Pancreas (tissue), 10 donors: ENCODE measurements at regions not wholly inside any gene's neighbourhood (a gene's known extent, or its start where the extent isn't known, plus 50 kb on each side); places are given as distances from the start of the nearest gene placed in this dataset.

ENCODE experiments used
- ATAC-seq, 4 donors: fragments of 200-7000 bp; cut with Tn5 transposase; one replicate each; pipeline versions ENCODE4 v1.8.0 to v1.9.1; 2020; ENCODE audit warnings: mild to moderate bottlenecking in 4 of 4, moderate library complexity in 4 of 4
- DNase-seq, 6 donors: peaks; one replicate each; pipeline ENCODE4 v3.0.0-alpha.2; 2020
- FAIRE-seq: peaks from 2 replicates; lab custom pipeline; 2012; peaks lifted over from hg19 to GRCh38; lab: Jason Lieb, UNC
- H3K27ac ChIP-seq, 4 donors: fragments of 200-600 bp; sonication (generic); 1 replicate in 3 of 4; 2 replicates in 1 of 4; pipeline versions ENCODE4 v1.5.0 to v1.8.0; 2020
- H3K27me3 ChIP-seq, 4 donors: fragments of 200-600 bp; one replicate each; pipeline ENCODE4 v1.8.0; 2021
- H3K36me3 ChIP-seq, 3 donors: fragments of 200-600 bp; sonication (generic) in 1 of 3; one replicate each; pipeline versions ENCODE4 v1.5.0 to v1.8.0; 2020 to 2021
- H3K4me1 ChIP-seq, 3 donors: fragments of 200-600 bp; one replicate each; pipeline ENCODE4 v1.8.0; 2021
- H3K4me3 ChIP-seq, 4 donors: fragments of 200-600 bp; sonication (generic) in 2 of 4; one replicate each; pipeline versions ENCODE4 v1.5.0 to v1.8.0; 2020 to 2021
- H3K9me3 ChIP-seq, 4 donors: fragments of 200-600 bp; one replicate each; pipeline ENCODE4 v1.8.0; 2021
- CTCF ChIP-seq, 4 donors: fragments of 200-600 bp; sonication (generic) in 3 of 4; IDR thresholded peaks; one replicate each; pipeline versions ENCODE4 v1.5.0 to v1.8.0; 2021; ENCODE audit warnings: antibody characterized with exemption in 4 of 4
- WGBS, 2 donors: extraction: QIAGEN DNeasy Blood & Tissue Kit; methylation state at CpG; one replicate each; pipeline ENCODE4 v1.1.7; 2013; 5-methylcytosine and 5-hydroxymethylcytosine counted together
- intact Hi-C, 3 donors: fragments of 100-400 bp; cut with DNase I; formaldehyde crosslinking; loops; one replicate each; pipeline versions ENCODE4 v1.11.1 to v1.14.2; 2022
- donor health status: healthy with polysubstance abuse.
- donor health status: DM: no; HTN: no; CAD: no; lungs with moderate emphysema.
- donor health status: DM: no; HTN: no; CAD: no.
- donor health status: control.
- donor health status: control.
- donor health status: Bipolar disorder and iron deficiency.
- donor health status: DM: yes; HTN: yes; CAD: no.
- donor health status: DM: no; HTN: no; CAD: no.
- donor health status: DM: no; HTN: no; CAD: no.
- donor health status: DM: yes; HTN: yes; CAD: no.

GRCh38 chr7:128158370-128158769 is 82.7 kb upstream of the LEP start:
- no peak overlapping the region for H3K4me3 ChIP-seq
- no peak for DNase-seq
- no peaks in the 10 kb centered on the region for H3K4me1 ChIP-seq
- no peaks in the 10 kb centered on the region for H3K36me3 ChIP-seq
- H3K27me3 ChIP-seq = no peaks in the 10 kb centered on the region
- intact Hi-C loops = no loop called here
- no peak overlapping the region for H3K27ac ChIP-seq
- no peak for TF ChIP-seq CTCF (IDR thresholded peaks at IDR 0.05)
- no peak for ATAC-seq
- H3K9me3 ChIP-seq = no peaks in the 10 kb centered on the region
- no peak for FAIRE-seq
- 88 to 93% methylated on average over 3 of the region's 3 CpGs for WGBS, 2 donors

DNA sequence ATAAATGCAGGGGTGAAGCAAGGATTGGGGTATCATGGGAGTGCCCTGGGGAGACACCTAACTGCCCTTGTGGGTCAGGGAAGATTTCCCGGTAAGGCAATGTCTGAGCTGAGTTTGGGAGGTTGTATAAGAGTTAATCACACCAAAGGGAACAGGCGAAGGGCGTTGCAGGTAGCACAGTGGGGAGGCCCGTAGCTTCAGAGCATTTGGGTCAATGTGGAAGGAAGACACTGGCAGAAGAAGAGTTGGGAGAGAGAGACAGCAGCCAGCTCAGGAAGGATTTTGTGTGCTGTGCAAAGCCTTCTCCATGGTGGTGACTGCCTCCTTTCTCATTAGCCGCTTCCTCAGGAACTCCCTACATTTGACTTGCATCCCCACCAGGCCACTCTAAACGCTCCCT is 80.8 kb upstream of the LEP start:
- no peak for TF ChIP-seq CTCF (IDR thresholded peaks at IDR 0.05)
- WGBS, 2 donors = 76 to 80% methylated on average over 6 of the region's 6 CpGs
- Histone ChIP-seq H3K36me3 (no peaks in the 10 kb centered on the region), H3K27ac (no peak overlapping the region), H3K4me1 (no peaks in the 10 kb centered on the region), H3K9me3 (no peaks in the 10 kb centered on the region), H3K4me3 (no peak overlapping the region), H3K27me3 (no peaks in the 10 kb centered on the region)
- ATAC-seq (no peak), DNase-seq (no peak), FAIRE-seq (no peak)
- intact Hi-C loops = no loop called here

- no peaks in the 10 kb centered on the region for H3K27me3 ChIP-seq
- no peak for FAIRE-seq
- intact Hi-C loops = no loop called here
These were observed 79.5 kb upstream of the LEP start for GRCh38 chr7:128161466-128162125.

DNA sequence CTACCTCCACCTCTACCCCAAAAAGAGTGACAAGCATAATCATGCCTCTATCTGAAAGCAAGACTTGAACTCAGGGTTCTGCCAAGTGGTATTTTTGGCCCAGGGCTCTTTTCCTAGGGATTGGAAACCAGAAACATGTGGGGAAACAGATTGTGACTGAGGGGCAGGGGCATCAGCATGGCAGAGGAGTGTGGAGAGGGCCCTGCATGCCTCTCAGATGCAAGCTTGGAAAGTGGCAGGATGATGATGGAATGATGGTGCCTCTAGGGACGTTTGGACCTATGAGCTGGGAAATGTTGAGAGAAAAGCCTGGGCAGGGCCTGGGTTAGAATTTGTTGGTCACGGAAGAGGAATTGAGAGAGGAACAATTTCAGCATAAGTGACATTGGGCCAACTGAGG is 78.4 kb upstream of the LEP start:
- Histone ChIP-seq H3K27ac (no peak overlapping the region), H3K4me3 (no peak overlapping the region), H3K4me1 (peaks cover 0 to 2% (median 0%) of the 10 kb centered on the region in 3 donors), H3K36me3 (no peaks in the 10 kb centered on the region), H3K27me3 (no peaks in the 10 kb centered on the region), H3K9me3 (no peaks in the 10 kb centered on the region)
- no peak for TF ChIP-seq CTCF (IDR thresholded peaks at IDR 0.05)
- no peak for FAIRE-seq
- WGBS, 2 donors = 66 to 71% methylated on average over 2 of the region's 2 CpGs
- ATAC-seq = no peak
- intact Hi-C loops = no loop called here
- DNase-seq = no peak

More at GRCh38 chr7:128161466-128162125, 79.5 kb upstream of the LEP start:
- DNase-seq (no peak), ATAC-seq (no peak)
- H3K27ac ChIP-seq = no peak overlapping the region
- no peaks in the 10 kb centered on the region for H3K36me3 ChIP-seq
- 82 to 87% methylated on average over 7 of the region's 7 CpGs for WGBS, 2 donors
- no peak for TF ChIP-seq CTCF (IDR thresholded peaks at IDR 0.05)
- H3K9me3 ChIP-seq = no peaks in the 10 kb centered on the region
- H3K4me3 ChIP-seq = no peak overlapping the region
- no peaks in the 10 kb centered on the region for H3K4me1 ChIP-seq

DNA sequence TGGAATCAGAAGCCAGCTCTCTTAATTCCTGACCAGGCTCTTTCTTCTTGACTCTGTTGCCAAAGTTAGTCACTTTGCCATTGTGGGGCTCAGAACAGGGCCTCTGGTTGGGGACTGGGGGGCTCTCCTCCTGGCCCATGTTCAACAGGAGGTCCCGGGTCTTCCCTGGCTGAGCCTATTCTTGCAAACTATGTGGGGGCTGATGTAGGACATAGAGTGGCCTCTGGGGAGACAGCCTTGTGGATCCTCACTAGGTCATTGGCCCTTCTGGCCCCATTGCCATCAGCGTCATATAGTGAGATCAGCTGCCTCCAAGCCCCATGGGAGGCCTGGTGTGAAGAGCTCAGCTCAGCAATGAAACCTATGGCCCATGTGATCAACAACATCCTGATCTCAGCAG is 77.6 kb upstream of the LEP start:
- Histone ChIP-seq H3K4me3 (no peak overlapping the region), H3K36me3 (no peaks in the 10 kb centered on the region), H3K9me3 (no peaks in the 10 kb centered on the region), H3K27me3 (peaks cover 0 to 3% (median 0%) of the 10 kb centered on the region in 4 donors), H3K4me1 (peaks cover 0 to 3% (median 0%) of the 10 kb centered on the region in 3 donors), H3K27ac (no peak overlapping the region)
- no peak for TF ChIP-seq CTCF (IDR thresholded peaks at IDR 0.05)
- DNase-seq (no peak), ATAC-seq (no peak), FAIRE-seq (no peak)
- 97 to 100% methylated on average over 2 of the region's 2 CpGs for WGBS, 2 donors
- intact Hi-C loops = no loop called here
